Brain microvascular endothelial cell (primary cell): ENCODE measurements at regions not wholly inside any gene's neighbourhood (a gene's known extent, or its start where the extent isn't known, plus 50 kb on each side); places are given as distances from the start of the nearest gene placed in this dataset.

ENCODE experiments used
- DNase-seq: peaks from one replicate; pipeline ENCODE4 v3.0.0-alpha.2; 2020
- H3K27ac ChIP-seq: fragments of 250-450 bp; sonication (Bioruptor Pico); 2 replicates; pipeline ENCODE4 v1.5.1; 2020; ENCODE audit warnings: mild to moderate bottlenecking, moderate library complexity
- H3K27me3 ChIP-seq: fragments of 250-450 bp; sonication (Bioruptor Pico); replicated peaks from 2 replicates; pipeline ENCODE4 v1.5.1; 2020; ENCODE audit warnings: mild to moderate bottlenecking
- H3K36me3 ChIP-seq: fragments of 250-450 bp; sonication (Bioruptor Pico); replicated peaks from 2 replicates; pipeline ENCODE4 v1.5.1; 2020; ENCODE audit warnings: mild to moderate bottlenecking
- H3K4me3 ChIP-seq: 2 replicates; pipeline ENCODE4 v1.5.1; 2011; ENCODE audit warnings: low read depth, mild to moderate bottlenecking, control low read depth, low read length, moderate library complexity
- in situ Hi-C: cut with HindIII; loops from 2 replicates; pipeline ENCODE4 v1.10.0; 2017; ENCODE audit warnings: low sequenced_read_pairs, low pct_ligation_motif_present
- TF ChIP-seq, protein P1 (sequence below): IDR thresholded peaks from 2 replicates; pipeline ENCODE4 v1.5.1; 2011; ENCODE audit warnings: low read depth, mild to moderate bottlenecking, moderate library complexity, low read length, control low read depth, inconsistent platforms; ENCODE audit errors: missing control alignments

GRCh38 chr1:238177960-238178645 is 287.4 kb upstream of the ZP4 start:
- Histone ChIP-seq H3K27me3 (no peaks in the 10 kb centered on the region), H3K27ac (no peak overlapping the region), H3K4me3 (no peak overlapping the region), H3K36me3 (no peaks in the 10 kb centered on the region)
- TF ChIP-seq, protein P1, sequence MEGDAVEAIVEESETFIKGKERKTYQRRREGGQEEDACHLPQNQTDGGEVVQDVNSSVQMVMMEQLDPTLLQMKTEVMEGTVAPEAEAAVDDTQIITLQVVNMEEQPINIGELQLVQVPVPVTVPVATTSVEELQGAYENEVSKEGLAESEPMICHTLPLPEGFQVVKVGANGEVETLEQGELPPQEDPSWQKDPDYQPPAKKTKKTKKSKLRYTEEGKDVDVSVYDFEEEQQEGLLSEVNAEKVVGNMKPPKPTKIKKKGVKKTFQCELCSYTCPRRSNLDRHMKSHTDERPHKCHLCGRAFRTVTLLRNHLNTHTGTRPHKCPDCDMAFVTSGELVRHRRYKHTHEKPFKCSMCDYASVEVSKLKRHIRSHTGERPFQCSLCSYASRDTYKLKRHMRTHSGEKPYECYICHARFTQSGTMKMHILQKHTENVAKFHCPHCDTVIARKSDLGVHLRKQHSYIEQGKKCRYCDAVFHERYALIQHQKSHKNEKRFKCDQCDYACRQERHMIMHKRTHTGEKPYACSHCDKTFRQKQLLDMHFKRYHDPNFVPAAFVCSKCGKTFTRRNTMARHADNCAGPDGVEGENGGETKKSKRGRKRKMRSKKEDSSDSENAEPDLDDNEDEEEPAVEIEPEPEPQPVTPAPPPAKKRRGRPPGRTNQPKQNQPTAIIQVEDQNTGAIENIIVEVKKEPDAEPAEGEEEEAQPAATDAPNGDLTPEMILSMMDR = no peak
- DNase-seq = no peak
- in situ Hi-C loops = no loop called here

- TF ChIP-seq, protein P1 = no peak
- no peak for DNase-seq
- Histone ChIP-seq H3K27ac (no peak overlapping the region), H3K36me3 (no peaks in the 10 kb centered on the region), H3K27me3 (no peaks in the 10 kb centered on the region), H3K4me3 (no peak overlapping the region)
- in situ Hi-C loops = no loop called here
Measured at GRCh38 chr1:238177351-238177750, 286.6 kb upstream of the ZP4 start.

DNA sequence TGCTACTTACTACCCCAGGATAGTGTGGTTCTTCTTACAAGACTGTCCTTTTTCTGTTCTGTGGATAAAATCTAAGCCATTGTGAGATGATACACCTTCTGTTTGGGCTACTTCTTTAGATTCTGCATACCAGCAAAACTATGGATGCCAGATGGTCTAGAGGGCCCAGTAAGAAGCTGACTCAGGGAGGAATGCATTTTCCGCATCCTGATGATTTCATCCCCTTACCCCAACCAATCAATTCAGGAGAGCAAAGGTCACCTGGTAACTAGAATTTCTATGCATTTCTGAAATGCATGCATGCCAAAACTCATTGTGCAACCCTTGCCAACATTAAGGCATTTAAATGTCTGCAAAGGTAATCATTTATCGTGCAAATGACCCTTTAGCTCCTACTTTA is 285.7 kb upstream of the ZP4 start:
- H3K27ac ChIP-seq = no peak overlapping the region
- no peak for DNase-seq
- TF ChIP-seq, protein P1 = no peak
- H3K36me3 ChIP-seq = no peaks in the 10 kb centered on the region
- in situ Hi-C loops = no loop called here
- H3K27me3 ChIP-seq = no peaks in the 10 kb centered on the region
- H3K4me3 ChIP-seq = no peak overlapping the region

GRCh38 chr1:238171985-238172384 is 281.3 kb upstream of the ZP4 start:
- no peaks in the 10 kb centered on the region for H3K27me3 ChIP-seq
- in situ Hi-C loops = no loop called here
- no peak for DNase-seq

DNA sequence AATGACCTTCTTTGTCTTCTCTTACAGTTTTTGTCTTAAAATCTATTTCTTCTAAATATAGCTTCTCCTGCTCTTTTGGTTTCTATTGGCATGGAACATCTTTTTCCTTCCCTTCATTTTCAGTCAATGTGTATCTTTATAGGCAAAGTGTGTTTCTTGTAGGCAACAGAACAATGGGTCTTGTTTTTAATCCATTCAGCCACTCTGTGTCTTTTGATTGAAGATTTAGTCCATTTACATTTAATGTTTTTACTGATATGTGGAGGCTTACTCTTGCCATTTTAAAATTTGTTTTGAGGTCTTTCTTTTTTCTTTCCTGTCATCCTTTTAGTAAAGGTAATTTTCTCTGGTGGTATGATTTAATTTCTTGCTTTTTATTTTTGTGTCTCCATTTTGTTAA is 271.2 kb upstream of the ZP4 start:
- TF ChIP-seq, protein P1 = no peak
- H3K4me3 ChIP-seq = no peak overlapping the region
- in situ Hi-C loops = no loop called here
- H3K36me3 ChIP-seq = no peaks in the 10 kb centered on the region
- no peaks in the 10 kb centered on the region for H3K27me3 ChIP-seq
- H3K27ac ChIP-seq = no peak overlapping the region
- DNase-seq = no peak

More at GRCh38 chr1:238171985-238172384, 281.3 kb upstream of the ZP4 start:
- TF ChIP-seq, protein P1 = no peak
- no peak overlapping the region for H3K27ac ChIP-seq
- no peaks in the 10 kb centered on the region for H3K36me3 ChIP-seq
- no peak overlapping the region for H3K4me3 ChIP-seq

DNA sequence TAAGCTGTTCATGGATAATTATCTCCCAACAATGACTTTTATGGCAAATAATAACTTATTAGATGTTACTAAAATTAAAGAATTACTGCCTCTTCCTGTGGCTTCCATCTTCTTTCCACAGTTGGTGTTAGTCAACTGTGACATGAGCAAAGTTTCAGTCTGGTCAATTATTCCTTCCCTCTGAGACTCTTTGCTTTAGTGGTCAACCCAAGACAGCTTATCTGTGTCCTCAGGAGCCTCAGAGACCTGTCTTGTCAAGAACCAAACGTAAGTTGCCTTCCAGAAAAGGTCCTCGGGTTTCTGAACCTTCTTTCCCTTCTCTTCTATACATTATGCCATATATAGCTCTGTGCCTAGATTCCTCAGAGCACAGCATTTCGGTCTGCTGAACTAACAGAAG is 263.2 kb upstream of the ZP4 start:
- Histone ChIP-seq H3K27ac (no peak overlapping the region), H3K4me3 (no peak overlapping the region), H3K36me3 (no peaks in the 10 kb centered on the region), H3K27me3 (no peaks in the 10 kb centered on the region)
- TF ChIP-seq, protein P1 = no peak
- DNase-seq = no peak
- in situ Hi-C loops = no loop called here
